MCF 10A (cell line): ENCODE measurements at regions not wholly inside any gene's neighbourhood (a gene's known extent, or its start where the extent isn't known, plus 50 kb on each side); places are given as distances from the start of the nearest gene placed in this dataset.
"Not testable (repeated sequence)": the region's sequence is repeated elsewhere in the genome, so short reads cannot be mapped to it uniquely, and the experiment has no call there.

Experiments used
- BruUV-seq: library from RNA; stranded (reverse); fragments of 400-500 nt; replicated peaks from 2 replicates; lab custom pipeline; 2021; lab: Mats Ljungman, UMichigan
- CTCF ChIA-PET: fragments of 300-600 bp; sonication (Branson Sonifier 250); formaldehyde crosslinking; extraction: SDS; loops from one replicate; lab custom pipeline; 2021; ENCODE audit warnings: antibody characterized with exemption, inconsistent platforms; lab: Yijun Ruan, JAX
- POLR2A ChIA-PET: fragments of 300-600, 350-650 bp; sonication (Branson Sonifier 250); formaldehyde crosslinking; extraction: SDS; loops from one replicate; lab custom pipeline; 2020; ENCODE audit warnings: antibody characterized with exemption, inconsistent platforms; lab: Yijun Ruan, JAX
- DNase-seq: peaks from one replicate; pipeline ENCODE4 v3.0.0-alpha.2; 2018; ENCODE audit not compliant: unreplicated experiment
- H3K27ac Mint-ChIP-seq: one replicate; pipeline ENCODE4 v1.8.0; 2022; ENCODE audit warnings: mild to moderate bottlenecking, low read depth, mixed read lengths; ENCODE audit not compliant: unreplicated experiment
- H3K27me3 Mint-ChIP-seq: one replicate; pipeline ENCODE4 v1.8.0; 2022; ENCODE audit warnings: mixed read lengths; ENCODE audit not compliant: insufficient read depth, unreplicated experiment
- H3K36me3 Mint-ChIP-seq: one replicate; pipeline ENCODE4 v1.8.0; 2022; ENCODE audit warnings: mild to moderate bottlenecking, moderate library complexity, mixed read lengths; ENCODE audit not compliant: insufficient read depth, unreplicated experiment
- H3K4me1 Mint-ChIP-seq: one replicate; pipeline ENCODE4 v1.8.0; 2022; ENCODE audit warnings: mixed read lengths; ENCODE audit not compliant: insufficient read depth, unreplicated experiment
- H3K4me3 Mint-ChIP-seq: one replicate; pipeline ENCODE4 v1.8.0; 2022; ENCODE audit warnings: mild to moderate bottlenecking, moderate library complexity, mixed read lengths; ENCODE audit not compliant: unreplicated experiment
- H3K9me3 Mint-ChIP-seq: one replicate; pipeline ENCODE4 v1.8.0; 2022; ENCODE audit warnings: mixed read lengths; ENCODE audit not compliant: unreplicated experiment
- CTCF ChIP-seq: fragments of 200-600 bp; IDR thresholded peaks from one replicate; pipeline ENCODE4 v1.8.0; 2022; ENCODE audit warnings: antibody characterized with exemption, mild to moderate bottlenecking; ENCODE audit not compliant: unreplicated experiment
- intact Hi-C: fragments of 100-400 bp; cut with micrococcal nuclease; formaldehyde crosslinking; loops from 2 replicates; pipeline ENCODE4 v1.14.1; 2022

GRCh38 chr7:116367171-116367813 is 132.2 kb upstream of the CAV2 start:
- Mint-ChIP-seq H3K4me1 (peaks cover 9% of the 10 kb centered on the region), H3K27ac (no peak overlapping the region), H3K27me3 (no peaks in the 10 kb centered on the region), H3K9me3 (peaks cover 3% of the 10 kb centered on the region), H3K36me3 (peaks cover 7% of the 10 kb centered on the region), H3K4me3 (no peak overlapping the region)
- ChIA-PET CTCF (interaction anchor here (0.6 kb wide), 1 partner anchor 692 kb away, joined by 4 read pairs; no protein-coding TSS in a partner anchor), POLR2A (interaction anchor here (0.7 to 2.1 kb wide), 2 partner anchors 11 to 96 kb away, joined by 3 to 8 read pairs; no protein-coding TSS in a partner anchor)
- intact Hi-C loops = no loop called here
- no TSS peak for BruUV-seq
- DNase-seq = no peak
- TF ChIP-seq CTCF = no peak

GRCh38 chr7:116368965-116369364 is 130.6 kb upstream of the CAV2 start:
- TF ChIP-seq CTCF = no peak
- Mint-ChIP-seq H3K4me1 (peaks cover 3% of the 10 kb centered on the region), H3K27me3 (no peaks in the 10 kb centered on the region), H3K4me3 (no peak overlapping the region), H3K36me3 (peaks cover 13% of the 10 kb centered on the region), H3K27ac (no peak overlapping the region), H3K9me3 (peaks cover 13% of the 10 kb centered on the region)
- BruUV-seq = no TSS peak
- DNase-seq = no peak
- intact Hi-C loops = no loop called here
- ChIA-PET POLR2A (interaction anchor here (1.2 kb wide), 1 partner anchor 28 kb away, joined by 3 read pairs; no protein-coding TSS in a partner anchor), CTCF (interaction anchor here (0.5 kb wide), 1 partner anchor 207 kb away, joined by 7 read pairs; no protein-coding TSS in a partner anchor)

- BruUV-seq = not testable (repeated sequence)
- POLR2A ChIA-PET = interaction anchor here (1.1 kb wide), 1 partner anchor 154 kb away, joined by 3 read pairs; the partner anchor contains the start of gene CAV1
Observed at GRCh38 chr7:116371536-116371935, 128.0 kb upstream of the CAV2 start.

GRCh38 chr7:116373229-116373628 is 126.3 kb upstream of the CAV2 start:
- H3K4me1 Mint-ChIP-seq, H3K36me3 Mint-ChIP-seq, CTCF ChIA-PET, POLR2A ChIA-PET, DNase-seq, H3K27ac Mint-ChIP-seq, H3K27me3 Mint-ChIP-seq, H3K4me3 Mint-ChIP-seq, intact Hi-C loops, BruUV-seq: not testable (repeated sequence)
- peaks cover 16% of the 10 kb centered on the region for H3K9me3 Mint-ChIP-seq

More at GRCh38 chr7:116371536-116371935, 128.0 kb upstream of the CAV2 start:
- H3K9me3 Mint-ChIP-seq = peaks cover 16% of the 10 kb centered on the region
- H3K4me3 Mint-ChIP-seq, intact Hi-C loops, H3K27ac Mint-ChIP-seq, H3K4me1 Mint-ChIP-seq, H3K27me3 Mint-ChIP-seq, DNase-seq: not testable (repeated sequence)
- H3K36me3 Mint-ChIP-seq = peaks cover 13% of the 10 kb centered on the region
- CTCF ChIA-PET = interaction anchor here (0.7 kb wide), 1 partner anchor 99 kb away, joined by 3 read pairs; no protein-coding TSS in a partner anchor

GRCh38 chr7:116377721-116378120 is 121.8 kb upstream of the CAV2 start:
- Mint-ChIP-seq H3K27ac (no peak overlapping the region), H3K9me3 (peaks cover 9% of the 10 kb centered on the region), H3K36me3 (peaks cover 6% of the 10 kb centered on the region), H3K4me1 (no peaks in the 10 kb centered on the region), H3K4me3 (no peak overlapping the region), H3K27me3 (no peaks in the 10 kb centered on the region)
- intact Hi-C loops = no loop called here
- no TSS peak for BruUV-seq
- TF ChIP-seq CTCF = no peak
- ChIA-PET CTCF (no interaction called here), POLR2A (interaction anchor here (0.9 kb wide), 1 partner anchor 57 kb away, joined by 3 read pairs; no protein-coding TSS in a partner anchor)
- no peak for DNase-seq
